A673 (cell line): ENCODE measurements at regions not wholly inside any gene's neighbourhood (a gene's known extent, or its start where the extent isn't known, plus 50 kb on each side); places are given as distances from the start of the nearest gene placed in this dataset.

ENCODE experiments used
- BruUV-seq: library from RNA; stranded (reverse); fragments of 400-500 nt; replicated peaks from 2 replicates; lab custom pipeline; 2021; lab: Mats Ljungman, UMichigan
- CTCF ChIA-PET: fragments of 300-600 bp; sonication (Branson Sonifier 250); formaldehyde crosslinking; loops from one replicate; lab custom pipeline; 2022; ENCODE audit warnings: antibody characterized with exemption; lab: Charles Lee
- POLR2A ChIA-PET: fragments of 300-600 bp; sonication (Branson Sonifier 250); formaldehyde crosslinking; loops from one replicate; lab custom pipeline; 2022; ENCODE audit warnings: antibody characterized with exemption; ENCODE audit not compliant: low non-redundant PET; lab: Charles Lee
- DNase-seq: peaks from one replicate; pipeline ENCODE4 v3.0.0-alpha.2; 2015; ENCODE audit warnings: low spot score
- H3K27ac ChIP-seq: fragments of 200-600 bp; sonication (generic); 2 replicates; pipeline ENCODE4 v1.5.1; 2016; ENCODE audit warnings: mixed run types, low read depth, mild to moderate bottlenecking, mixed read lengths, antibody characterized with exemption, low read length; ENCODE audit not compliant: poor library complexity, severe bottlenecking
- H3K27me3 ChIP-seq: fragments of 200-600 bp; sonication (generic); replicated peaks from 2 replicates; pipeline ENCODE4 v1.6.1; 2017; ENCODE audit warnings: mixed run types, low read depth, mild to moderate bottlenecking, mixed read lengths, antibody characterized with exemption, low read length; ENCODE audit not compliant: insufficient read depth, poor library complexity
- H3K36me3 ChIP-seq: fragments of 200-600 bp; sonication (generic); 2 replicates; pipeline ENCODE4 v1.6.1; 2016; ENCODE audit warnings: mixed run types, mild to moderate bottlenecking, mixed read lengths, antibody characterized with exemption, low read length; ENCODE audit not compliant: insufficient read depth, poor library complexity, severe bottlenecking
- H3K4me1 ChIP-seq: fragments of 200-600 bp; sonication (generic); 2 replicates; pipeline ENCODE4 v1.6.1; 2017; ENCODE audit warnings: mixed run types, mild to moderate bottlenecking, mixed read lengths, antibody characterized with exemption, low read length; ENCODE audit not compliant: insufficient read depth, poor library complexity, severe bottlenecking
- H3K4me3 ChIP-seq: fragments of 200-600 bp; sonication (generic); 2 replicates; pipeline ENCODE4 v1.5.1; 2016; ENCODE audit warnings: low read depth, mixed run types, mild to moderate bottlenecking, mixed read lengths, low read length; ENCODE audit not compliant: poor library complexity, severe bottlenecking
- H3K9me3 ChIP-seq: fragments of 200-600 bp; sonication (generic); 2 replicates; pipeline ENCODE4 v1.6.1; 2016; ENCODE audit warnings: mixed run types, low read depth, mild to moderate bottlenecking, mixed read lengths, antibody characterized with exemption, low read length; ENCODE audit not compliant: poor library complexity, severe bottlenecking
- EZH2 ChIP-seq: fragments of 200-600 bp; sonication (generic); IDR thresholded peaks from 2 replicates; pipeline ENCODE4 v1.6.1; 2017; ENCODE audit warnings: borderline replicate concordance, low read depth, mild to moderate bottlenecking, mixed read lengths, antibody characterized with exemption, low read length; ENCODE audit not compliant: poor library complexity, severe bottlenecking
- intact Hi-C: fragments of 100-400 bp; cut with micrococcal nuclease; formaldehyde crosslinking; loops from one replicate; pipeline ENCODE4 v1.10.0; 2022; ENCODE audit not compliant: unreplicated experiment
- TF ChIP-seq, protein P1 (sequence below): fragments of 300-800, 200-600 bp; sonication (generic); conservative IDR thresholded peaks from 2 replicates; pipeline ENCODE4 v1.5.1; 2017; ENCODE audit warnings: low read depth, mild to moderate bottlenecking, antibody characterized with exemption, low read length, moderate library complexity, mixed read lengths

DNA sequence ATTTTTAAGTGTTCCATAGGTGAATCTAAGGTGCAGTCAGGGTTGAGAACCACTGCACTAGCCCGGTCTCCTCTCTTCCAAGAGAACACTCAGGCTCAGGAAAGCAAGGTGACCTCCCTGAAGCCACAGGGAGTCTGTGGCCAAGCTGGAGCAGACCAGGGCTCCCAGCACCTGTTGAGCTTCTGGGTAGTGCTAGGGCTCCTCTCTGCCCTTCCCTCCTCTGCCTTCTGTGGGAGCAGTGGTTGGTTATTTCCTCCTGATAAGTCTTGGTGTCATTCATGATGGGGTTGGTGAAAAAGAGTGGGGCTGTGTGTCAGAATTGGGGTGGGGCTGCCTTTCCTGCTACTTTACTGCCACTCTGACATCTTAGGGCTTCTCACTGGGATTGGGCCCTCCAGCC is 163.1 kb upstream of the UMPS start:
- no TSS peak for BruUV-seq
- Histone ChIP-seq H3K4me3 (no peak overlapping the region), H3K9me3 (no peaks in the 10 kb centered on the region), H3K36me3 (no peaks in the 10 kb centered on the region), H3K4me1 (peaks cover 25% of the 10 kb centered on the region), H3K27ac (no peak overlapping the region), H3K27me3 (no peaks in the 10 kb centered on the region)
- intact Hi-C loops = loop anchor here (10.0 kb wide), 1 partner anchor 198 kb away; no protein-coding TSS in a partner anchor
- no peak for DNase-seq
- ChIA-PET POLR2A (no interaction called here), CTCF (interaction anchor here (0.6 kb wide), 1 partner anchor 124 kb away, joined by 3 read pairs; no protein-coding TSS in a partner anchor)
- TF ChIP-seq, protein P1, sequence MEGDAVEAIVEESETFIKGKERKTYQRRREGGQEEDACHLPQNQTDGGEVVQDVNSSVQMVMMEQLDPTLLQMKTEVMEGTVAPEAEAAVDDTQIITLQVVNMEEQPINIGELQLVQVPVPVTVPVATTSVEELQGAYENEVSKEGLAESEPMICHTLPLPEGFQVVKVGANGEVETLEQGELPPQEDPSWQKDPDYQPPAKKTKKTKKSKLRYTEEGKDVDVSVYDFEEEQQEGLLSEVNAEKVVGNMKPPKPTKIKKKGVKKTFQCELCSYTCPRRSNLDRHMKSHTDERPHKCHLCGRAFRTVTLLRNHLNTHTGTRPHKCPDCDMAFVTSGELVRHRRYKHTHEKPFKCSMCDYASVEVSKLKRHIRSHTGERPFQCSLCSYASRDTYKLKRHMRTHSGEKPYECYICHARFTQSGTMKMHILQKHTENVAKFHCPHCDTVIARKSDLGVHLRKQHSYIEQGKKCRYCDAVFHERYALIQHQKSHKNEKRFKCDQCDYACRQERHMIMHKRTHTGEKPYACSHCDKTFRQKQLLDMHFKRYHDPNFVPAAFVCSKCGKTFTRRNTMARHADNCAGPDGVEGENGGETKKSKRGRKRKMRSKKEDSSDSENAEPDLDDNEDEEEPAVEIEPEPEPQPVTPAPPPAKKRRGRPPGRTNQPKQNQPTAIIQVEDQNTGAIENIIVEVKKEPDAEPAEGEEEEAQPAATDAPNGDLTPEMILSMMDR = no peak
- no peak for TF ChIP-seq EZH2

DNA sequence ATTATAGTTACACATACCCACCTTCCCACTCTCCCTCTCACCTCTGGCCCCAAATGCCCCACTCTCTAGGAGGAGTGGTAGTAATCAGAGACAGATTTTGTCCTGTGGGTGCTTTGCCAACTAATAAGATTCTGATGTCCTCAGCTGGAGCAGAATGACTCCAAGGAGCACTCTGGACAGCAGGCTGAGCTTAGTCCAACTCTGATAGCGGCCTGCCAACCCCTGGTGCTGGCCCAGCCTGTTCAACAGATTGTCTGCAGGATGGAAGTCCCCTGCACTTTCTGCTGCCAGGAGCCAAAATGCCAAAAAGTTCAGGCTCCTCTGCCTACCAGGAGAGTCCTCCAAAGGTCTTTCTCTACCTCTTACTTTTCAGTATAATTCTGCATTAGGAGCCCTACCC is 160.5 kb upstream of the UMPS start:
- Histone ChIP-seq H3K27ac (no peak overlapping the region), H3K4me1 (peaks cover 23% of the 10 kb centered on the region), H3K9me3 (no peaks in the 10 kb centered on the region), H3K4me3 (no peak overlapping the region), H3K36me3 (no peaks in the 10 kb centered on the region), H3K27me3 (no peaks in the 10 kb centered on the region)
- POLR2A ChIA-PET = no interaction called here
- CTCF ChIA-PET = interaction anchor here (1.0 kb wide), 1 partner anchor 11 kb away, joined by 3 read pairs; no protein-coding TSS in a partner anchor
- no peak for DNase-seq
- TF ChIP-seq EZH2 = no peak
- TF ChIP-seq, protein P1 = no peak
- no TSS peak for BruUV-seq
- intact Hi-C loops = loop anchor here (10.0 kb wide), 1 partner anchor 195 kb away; no protein-coding TSS in a partner anchor

DNA sequence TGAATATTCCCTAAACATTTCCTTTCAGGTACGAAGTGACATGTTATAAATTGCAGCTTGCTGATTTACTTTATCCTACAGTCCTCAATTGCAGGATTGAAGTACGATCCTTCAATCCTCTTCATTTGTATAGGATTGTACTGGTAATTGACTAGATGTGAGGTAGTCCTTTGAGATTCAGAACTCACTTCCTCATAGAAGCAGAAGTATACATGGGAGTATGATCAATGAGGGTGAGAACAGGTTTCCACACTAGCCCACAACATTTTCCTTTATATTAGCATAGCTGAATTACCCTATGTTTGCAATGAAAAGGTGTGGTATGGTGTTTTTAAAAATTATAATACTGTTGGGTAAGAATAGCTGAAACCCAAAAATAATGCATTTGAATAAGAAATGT is 160.0 kb upstream of the UMPS start:
- H3K27ac ChIP-seq = no peak overlapping the region
- POLR2A ChIA-PET = no interaction called here
- TF ChIP-seq, protein P1 = no peak
- no peak for TF ChIP-seq EZH2
- H3K36me3 ChIP-seq = no peaks in the 10 kb centered on the region
- no TSS peak for BruUV-seq
- DNase-seq = no peak
- H3K4me1 ChIP-seq = peaks cover 19% of the 10 kb centered on the region
- no peak overlapping the region for H3K4me3 ChIP-seq
- intact Hi-C loops = no loop called here
- no peaks in the 10 kb centered on the region for H3K27me3 ChIP-seq
- CTCF ChIA-PET = no interaction called here
- no peaks in the 10 kb centered on the region for H3K9me3 ChIP-seq
